Kidney (tissue), 13 donors: ENCODE measurements at regions not wholly inside any gene's neighbourhood (a gene's known extent, or its start where the extent isn't known, plus 50 kb on each side); places are given as distances from the start of the nearest gene placed in this dataset.

Experiments used
- DNase-seq, 5 donors: peaks; one replicate each; pipeline ENCODE4 v3.0.0-alpha.2; 2013 to 2020
- FAIRE-seq: peaks from 2 replicates; lab custom pipeline; 2012; peaks lifted over from hg19 to GRCh38; lab: Jason Lieb, UNC
- H3K27ac ChIP-seq, 2 donors: one replicate each; pipeline ENCODE4 v1.7.0; 2013; ENCODE audit warnings: low read depth in 2 of 2, low read length in 2 of 2, inconsistent platforms in 1 of 2
- H3K27me3 ChIP-seq: one replicate; pipeline ENCODE4 v1.7.1; 2013; ENCODE audit warnings: low read length, inconsistent platforms; ENCODE audit not compliant: control insufficient read depth, insufficient read depth
- H3K36me3 ChIP-seq, 3 donors: one replicate each; pipeline versions ENCODE4 v1.7.0 to v1.7.1; 2013; ENCODE audit warnings: low read length in 3 of 3, control low read depth in 1 of 3, inconsistent platforms in 1 of 3; ENCODE audit not compliant: insufficient read depth in 3 of 3, control insufficient read depth in 2 of 3
- H3K4me1 ChIP-seq, 3 donors: one replicate each; pipeline versions ENCODE4 v1.7.0 to v1.7.1; 2013; ENCODE audit warnings: low read length in 3 of 3, inconsistent platforms in 1 of 3, low read depth in 1 of 3; ENCODE audit not compliant: control insufficient read depth in 2 of 3, insufficient read depth in 2 of 3
- H3K4me3 ChIP-seq, 3 donors: one replicate each; pipeline versions ENCODE4 v1.7.0 to v1.8.1; 2013; ENCODE audit warnings: low read length in 3 of 3, control low read depth in 1 of 3, inconsistent platforms in 1 of 3
- H3K9ac ChIP-seq, 3 donors: one replicate each; pipeline versions ENCODE4 v1.7.0 to v1.7.1; 2013; ENCODE audit warnings: low read length in 3 of 3, control low read depth in 1 of 3, inconsistent platforms in 1 of 3
- H3K9me3 ChIP-seq, 3 donors: one replicate each; pipeline versions ENCODE4 v1.7.0 to v1.7.1; 2013; ENCODE audit warnings: low read length in 3 of 3, control low read depth in 1 of 3, inconsistent platforms in 1 of 3; ENCODE audit not compliant: control insufficient read depth in 2 of 3, insufficient read depth in 1 of 3
- CTCF ChIP-seq: IDR thresholded peaks from 3 replicates; pipeline ENCODE4 v1.5.1; 2012; ENCODE audit warnings: mild to moderate bottlenecking, moderate library complexity, borderline replicate concordance; ENCODE audit not compliant: insufficient read depth; ENCODE audit errors: extremely low read depth
- intact Hi-C: fragments of 100-400 bp; cut with DNase I; formaldehyde crosslinking; loops from one replicate; pipeline ENCODE4 v1.11.1; 2022
- donor health status: control.
- donor health status: control.
- donor health status: control.
- donor health status: control.
- donor health status: control.
- donor health status: DM: yes; HTN: yes; CAD: no.
- donor health status: Normal renal cell carcinoma (clear cell type).

GRCh38 chr2:188645986-188646385, 328.2 kb upstream of the COL3A1 start:
- Histone ChIP-seq H3K27me3 (no peaks in the 10 kb centered on the region), H3K36me3 (no peaks in the 10 kb centered on the region), H3K9ac (no peak overlapping the region), H3K4me1 (no peaks in the 10 kb centered on the region), H3K27ac (no peak overlapping the region), H3K4me3 (no peak overlapping the region), H3K9me3 (no peaks in the 10 kb centered on the region)
- FAIRE-seq (no peak), DNase-seq (no peak)
- no peak for TF ChIP-seq CTCF
- intact Hi-C loops: no loop called here

GRCh38 chr2:188647430-188648070, 326.6 kb upstream of the COL3A1 start:
- no peak overlapping the region for H3K9ac ChIP-seq
- intact Hi-C loops: no loop called here
- no peak overlapping the region for H3K27ac ChIP-seq
- FAIRE-seq (no peak), DNase-seq (no peak)
- no peaks in the 10 kb centered on the region for H3K27me3 ChIP-seq
- TF ChIP-seq CTCF: no peak
- no peaks in the 10 kb centered on the region for H3K4me1 ChIP-seq
- no peak overlapping the region for H3K4me3 ChIP-seq
- H3K9me3 ChIP-seq: no peaks in the 10 kb centered on the region
- no peaks in the 10 kb centered on the region for H3K36me3 ChIP-seq

- no peak for TF ChIP-seq CTCF
- Histone ChIP-seq H3K36me3 (no peaks in the 10 kb centered on the region), H3K4me1 (no peaks in the 10 kb centered on the region), H3K9me3 (no peaks in the 10 kb centered on the region), H3K9ac (no peak overlapping the region), H3K27ac (no peak overlapping the region), H3K4me3 (no peak overlapping the region), H3K27me3 (no peaks in the 10 kb centered on the region)
- FAIRE-seq (no peak), DNase-seq (no peak)
- intact Hi-C loops: no loop called here
Measured at GRCh38 chr2:188659656-188660406, 314.3 kb upstream of the COL3A1 start.
